Stimulated activated CD4-positive, alpha-beta T cell treated with anti-CD3 and anti-CD28 coated beads, Interleukin-12 subunit alpha, Interleukin-12 subunit beta, amount 100 ng/mL, for 24 hours (primary cell): ENCODE measurements at regions not wholly inside any gene's neighbourhood (a gene's known extent, or its start where the extent isn't known, plus 50 kb on each side); places are given as distances from the start of the nearest gene placed in this dataset.

Experiments used
- DNase-seq, 2 experiments: peaks; one replicate each; pipeline ENCODE4 v3.0.0-alpha.2; 2020; ENCODE audit warnings: low read depth in 2 of 2

GRCh38 chr1:189816558-189816957, 661.1 kb downstream of the BRINP3 start:
- no peak for DNase-seq

- DNase-seq, result no peak
Observed at GRCh38 chr1:189819751-189820150, 657.9 kb downstream of the BRINP3 start.

GRCh38 chr1:189821833-189822232, 655.8 kb downstream of the BRINP3 start:
- DNase-seq, result no peak

- DNase-seq, result no peak
Observed at GRCh38 chr1:189834813-189835212, 642.9 kb downstream of the BRINP3 start.

GRCh38 chr1:189847613-189848012, 630.1 kb downstream of the BRINP3 start:
- no peak for DNase-seq

GRCh38 chr1:189851806-189852367, 625.8 kb downstream of the BRINP3 start:
- DNase-seq, result no peak

GRCh38 chr1:189859385-189859977, 618.2 kb downstream of the BRINP3 start:
- DNase-seq, result peak in 1 of 2 experiments; percentile 1

GRCh38 chr1:189866606-189867005, 611.1 kb downstream of the BRINP3 start:
- DNase-seq, result no peak

- no peak for DNase-seq
Observed at GRCh38 chr1:189868021-189868420, 609.6 kb downstream of the BRINP3 start.

GRCh38 chr1:189874715-189875435, 602.8 kb downstream of the BRINP3 start:
- DNase-seq, result no peak

GRCh38 chr1:189880135-189880534, 597.5 kb downstream of the BRINP3 start:
- DNase-seq, result no peak

GRCh38 chr1:189899686-189900425, 577.8 kb downstream of the BRINP3 start:
- no peak for DNase-seq

GRCh38 chr1:189904509-189904908, 573.2 kb downstream of the BRINP3 start:
- no peak for DNase-seq

GRCh38 chr1:189908113-189908512, 569.6 kb downstream of the BRINP3 start:
- no peak for DNase-seq

GRCh38 chr1:189921613-189922012, 556.1 kb downstream of the BRINP3 start:
- DNase-seq, result no peak

- no peak for DNase-seq
Observed at GRCh38 chr1:189927641-189928040, 550.0 kb downstream of the BRINP3 start.

- DNase-seq, result no peak
Observed at GRCh38 chr1:189929501-189930099, 548.1 kb downstream of the BRINP3 start.

- DNase-seq, result no peak
Observed at GRCh38 chr1:189936861-189937260, 540.8 kb downstream of the BRINP3 start.

GRCh38 chr1:189939967-189940366, 537.7 kb downstream of the BRINP3 start:
- DNase-seq, result no peak

GRCh38 chr1:189941922-189942321, 535.7 kb downstream of the BRINP3 start:
- no peak for DNase-seq

GRCh38 chr1:189958756-189959155, 518.9 kb downstream of the BRINP3 start:
- DNase-seq, result no peak

GRCh38 chr1:189960769-189961168, 516.9 kb downstream of the BRINP3 start:
- DNase-seq, result no peak
